ENCODE measurements at regions not wholly inside any gene's neighbourhood (a gene's known extent, or its start where the extent isn't known, plus 50 kb on each side); places are given as distances from the start of the nearest gene placed in this dataset.
"Not testable (repeated sequence)": the region's sequence is repeated elsewhere in the genome, so short reads cannot be mapped to it uniquely, and the experiment has no call there.

DNA sequence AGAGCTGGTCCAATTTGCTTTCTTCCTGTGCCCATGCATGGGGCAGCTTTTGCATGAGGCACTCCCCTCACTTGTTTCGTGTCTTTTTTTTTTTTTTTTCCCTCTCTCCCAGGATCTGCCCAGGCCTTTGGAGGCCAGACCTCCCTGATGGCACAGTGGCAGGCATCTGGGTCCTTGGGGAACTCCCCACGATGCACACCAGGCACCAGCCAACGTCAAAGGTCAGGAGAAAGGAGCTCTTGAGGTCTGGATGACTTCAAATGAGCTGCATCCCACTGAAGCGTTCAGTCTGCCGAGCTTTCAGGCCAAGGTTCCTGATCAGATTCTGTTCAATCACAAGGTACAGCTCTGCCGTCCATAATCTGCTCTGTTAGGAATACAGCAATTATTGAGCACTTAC is 97.2 kb upstream of the CARD11 start:
- Histone ChIP-seq H3K18ac (ENCODE audit: low read length) (no peak overlapping the region), H3K4ac (ENCODE audit: low read depth, low read length) (no peak overlapping the region), H3K23ac (ENCODE audit: low read length) (no peak overlapping the region), H3K36me3 (ENCODE audit: control insufficient read depth, insufficient read depth, low read length) (no peaks in the 10 kb centered on the region), H3K79me2 (ENCODE audit: control insufficient read depth, insufficient read depth, low read length) (no peaks in the 10 kb centered on the region), H3K27ac (ENCODE audit: low read depth, low read length) (no peak overlapping the region), H3K9ac (ENCODE audit: low read length) (no peak overlapping the region), H2BK15ac (replicated peaks; ENCODE audit: low read depth) (no peak overlapping the region), H3K27me3 (ENCODE audit: insufficient read depth, low read length, poor library complexity) (no peaks in the 10 kb centered on the region), H4K8ac (ENCODE audit: low read depth, low read length) (no peak overlapping the region), H2BK5ac (ENCODE audit: low read length) (no peak overlapping the region), H2AK5ac (ENCODE audit: low read length) (no peak overlapping the region), H3K4me1 (ENCODE audit: control insufficient read depth, low read depth, low read length) (no peaks in the 10 kb centered on the region), H3K4me2 (ENCODE audit: low read length) (no peak overlapping the region), H3K4me3 (ENCODE audit: low read length) (no peak overlapping the region), H4K5ac (ENCODE audit: low read length) (no peak overlapping the region), H3K56ac (ENCODE audit: low read length) (no peak overlapping the region), H3K79me1 (ENCODE audit: low read length) (no peaks in the 10 kb centered on the region), H2BK120ac (ENCODE audit: low read depth, low read length) (no peak overlapping the region)
- no peak for DNase-seq
- WGBS (ENCODE audit: extremely low coverage, insufficient coverage, low lambda C conversion rate): no CpG with 5 or more reads among the region's 6 CpGs

DNA sequence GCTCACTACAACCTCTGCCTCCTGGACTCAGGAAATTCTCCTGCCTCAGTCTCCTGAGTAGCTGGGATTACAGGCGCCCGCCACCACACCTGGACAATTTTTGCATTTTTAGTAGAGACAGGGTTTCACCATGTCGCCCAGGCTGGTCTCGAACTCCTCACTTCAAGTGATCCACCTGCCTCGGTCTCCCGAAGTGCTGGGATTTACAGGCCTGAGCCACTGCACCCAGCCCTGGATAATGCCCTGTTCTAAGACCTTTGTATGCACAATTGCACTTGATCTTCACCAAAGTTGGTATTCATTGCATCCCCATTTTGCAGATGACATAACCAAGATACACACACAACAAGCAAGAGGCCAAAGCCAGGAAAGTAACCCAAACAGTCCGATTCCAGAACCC is 97.7 kb upstream of the CARD11 start:
- Histone ChIP-seq H3K27ac (ENCODE audit: low read depth, low read length) (no peak overlapping the region), H3K4me3 (ENCODE audit: low read length) (no peak overlapping the region), H2BK5ac (ENCODE audit: low read length) (no peak overlapping the region), H3K79me1 (ENCODE audit: low read length) (no peaks in the 10 kb centered on the region), H3K36me3 (ENCODE audit: control insufficient read depth, insufficient read depth, low read length) (no peaks in the 10 kb centered on the region), H3K9ac (ENCODE audit: low read length) (no peak overlapping the region), H3K79me2 (ENCODE audit: control insufficient read depth, insufficient read depth, low read length) (no peaks in the 10 kb centered on the region), H4K5ac (ENCODE audit: low read length) (no peak overlapping the region), H3K56ac (ENCODE audit: low read length) (no peak overlapping the region), H3K23ac (ENCODE audit: low read length) (no peak overlapping the region), H3K4ac (ENCODE audit: low read depth, low read length) (no peak overlapping the region), H3K27me3 (ENCODE audit: insufficient read depth, low read length, poor library complexity) (no peaks in the 10 kb centered on the region), H3K4me2 (ENCODE audit: low read length) (no peak overlapping the region), H2AK5ac (ENCODE audit: low read length) (no peak overlapping the region), H2BK15ac (replicated peaks; ENCODE audit: low read depth) (no peak overlapping the region), H4K8ac (ENCODE audit: low read depth, low read length) (no peak overlapping the region), H3K18ac (ENCODE audit: low read length) (no peak overlapping the region), H2BK120ac (ENCODE audit: low read depth, low read length) (no peak overlapping the region), H3K4me1 (ENCODE audit: control insufficient read depth, low read depth, low read length) (no peaks in the 10 kb centered on the region)
- DNase-seq: no peak
- no CpG with 5 or more reads among the region's 7 CpGs for WGBS (ENCODE audit: extremely low coverage, insufficient coverage, low lambda C conversion rate)

DNA sequence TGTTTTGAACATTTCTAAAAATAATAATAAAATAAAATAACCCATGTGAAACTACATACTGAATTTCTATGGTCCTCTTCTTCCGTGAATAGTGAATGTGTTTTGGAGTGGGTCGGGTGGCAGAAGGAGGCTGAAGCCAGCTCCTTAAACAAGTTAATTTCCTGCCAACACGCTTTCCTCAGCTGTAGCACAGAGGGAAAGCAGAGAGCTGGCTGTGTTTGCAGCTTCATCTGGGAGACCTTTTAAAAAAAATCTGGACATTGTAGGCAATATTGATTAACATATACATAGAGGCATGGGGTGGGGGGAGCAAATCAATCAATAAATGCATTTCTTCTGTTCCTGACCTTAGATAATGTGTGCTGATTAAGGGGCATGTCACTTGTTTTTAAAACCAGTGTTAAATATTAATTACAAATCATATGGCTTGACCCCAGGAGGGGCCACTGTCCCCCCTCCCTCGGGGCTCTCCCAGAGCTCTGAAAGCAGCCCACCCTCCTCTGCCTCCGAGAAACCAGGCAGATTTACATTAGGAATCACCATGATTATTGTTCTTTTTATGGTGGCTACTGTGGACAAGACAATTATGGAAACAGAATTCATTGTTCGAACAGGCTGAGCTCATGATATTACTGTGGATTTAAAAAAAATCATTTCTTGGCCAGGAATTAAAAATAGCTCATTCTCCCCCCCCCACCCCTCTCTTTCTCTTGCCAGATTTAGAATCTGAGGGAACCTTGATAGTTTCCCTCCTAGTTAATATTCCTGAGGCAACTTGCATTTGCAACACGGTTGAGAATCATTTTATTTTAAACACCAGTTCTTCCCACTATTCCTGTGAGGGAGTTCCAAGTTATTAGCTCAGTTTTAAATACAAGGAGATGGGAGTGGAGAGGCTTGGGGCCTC is 100.5 kb upstream of the CARD11 start:
- DNase-seq: no peak
- no peak overlapping the region for H3K4me2 ChIP-seq (ENCODE audit: low read length)
- no peaks in the 10 kb centered on the region for H3K79me1 ChIP-seq (ENCODE audit: low read length)
- no peaks in the 10 kb centered on the region for H3K27me3 ChIP-seq (ENCODE audit: insufficient read depth, low read length, poor library complexity)
- no CpG with 5 or more reads among the region's 7 CpGs for WGBS (ENCODE audit: extremely low coverage, insufficient coverage, low lambda C conversion rate)
- no peak overlapping the region for H3K4me3 ChIP-seq (ENCODE audit: low read length)
- H3K27ac ChIP-seq (ENCODE audit: low read depth, low read length): no peak overlapping the region
- no peaks in the 10 kb centered on the region for H3K79me2 ChIP-seq (ENCODE audit: control insufficient read depth, insufficient read depth, low read length)
- no peaks in the 10 kb centered on the region for H3K36me3 ChIP-seq (ENCODE audit: control insufficient read depth, insufficient read depth, low read length)
- H3K4ac ChIP-seq (ENCODE audit: low read depth, low read length): no peak overlapping the region
- H2BK5ac ChIP-seq (ENCODE audit: low read length): no peak overlapping the region
- no peak overlapping the region for H2BK15ac ChIP-seq (replicated peaks; ENCODE audit: low read depth)
- no peak overlapping the region for H2BK120ac ChIP-seq (ENCODE audit: low read depth, low read length)
- no peak overlapping the region for H3K23ac ChIP-seq (ENCODE audit: low read length)
- no peak overlapping the region for H4K5ac ChIP-seq (ENCODE audit: low read length)
- H4K8ac ChIP-seq (ENCODE audit: low read depth, low read length): no peak overlapping the region
- no peak overlapping the region for H3K56ac ChIP-seq (ENCODE audit: low read length)
- no peak overlapping the region for H3K9ac ChIP-seq (ENCODE audit: low read length)
- no peaks in the 10 kb centered on the region for H3K4me1 ChIP-seq (ENCODE audit: control insufficient read depth, low read depth, low read length)
- no peak overlapping the region for H2AK5ac ChIP-seq (ENCODE audit: low read length)
- H3K18ac ChIP-seq (ENCODE audit: low read length): no peak overlapping the region

DNA sequence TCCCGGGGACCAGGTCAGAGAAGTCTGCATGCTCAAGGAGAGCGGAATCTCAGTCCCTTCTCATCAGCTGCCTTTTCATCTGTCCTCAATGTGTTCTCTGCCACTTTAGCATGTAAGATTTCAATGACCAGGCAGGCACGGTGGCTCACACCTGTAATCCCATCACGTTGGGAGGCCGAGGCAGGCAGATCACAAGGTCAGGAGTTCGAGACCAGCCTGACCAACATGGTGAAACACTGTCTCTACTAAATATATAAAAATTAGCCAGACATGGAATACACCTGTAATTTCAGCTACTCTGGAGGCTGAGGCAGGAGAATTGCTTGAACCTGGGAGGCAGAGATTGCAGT is 101.1 kb upstream of the CARD11 start:
- not testable (repeated sequence) for H2AK5ac ChIP-seq (ENCODE audit: low read length); H2BK120ac ChIP-seq (ENCODE audit: low read depth, low read length); H3K4ac ChIP-seq (ENCODE audit: low read depth, low read length); H3K9ac ChIP-seq (ENCODE audit: low read length); H3K79me1 ChIP-seq (ENCODE audit: low read length); H3K4me3 ChIP-seq (ENCODE audit: low read length); H3K79me2 ChIP-seq (ENCODE audit: control insufficient read depth, insufficient read depth, low read length); H3K4me1 ChIP-seq (ENCODE audit: control insufficient read depth, low read depth, low read length); H4K5ac ChIP-seq (ENCODE audit: low read length); H3K27ac ChIP-seq (ENCODE audit: low read depth, low read length); H3K27me3 ChIP-seq (ENCODE audit: insufficient read depth, low read length, poor library complexity); H3K23ac ChIP-seq (ENCODE audit: low read length); H3K18ac ChIP-seq (ENCODE audit: low read length); H4K8ac ChIP-seq (ENCODE audit: low read depth, low read length); H2BK5ac ChIP-seq (ENCODE audit: low read length); H2BK15ac ChIP-seq (replicated peaks; ENCODE audit: low read depth); H3K56ac ChIP-seq (ENCODE audit: low read length); DNase-seq; H3K4me2 ChIP-seq (ENCODE audit: low read length); H3K36me3 ChIP-seq (ENCODE audit: control insufficient read depth, insufficient read depth, low read length)
- WGBS (ENCODE audit: extremely low coverage, insufficient coverage, low lambda C conversion rate): no CpG with 5 or more reads among the region's 6 CpGs

DNA sequence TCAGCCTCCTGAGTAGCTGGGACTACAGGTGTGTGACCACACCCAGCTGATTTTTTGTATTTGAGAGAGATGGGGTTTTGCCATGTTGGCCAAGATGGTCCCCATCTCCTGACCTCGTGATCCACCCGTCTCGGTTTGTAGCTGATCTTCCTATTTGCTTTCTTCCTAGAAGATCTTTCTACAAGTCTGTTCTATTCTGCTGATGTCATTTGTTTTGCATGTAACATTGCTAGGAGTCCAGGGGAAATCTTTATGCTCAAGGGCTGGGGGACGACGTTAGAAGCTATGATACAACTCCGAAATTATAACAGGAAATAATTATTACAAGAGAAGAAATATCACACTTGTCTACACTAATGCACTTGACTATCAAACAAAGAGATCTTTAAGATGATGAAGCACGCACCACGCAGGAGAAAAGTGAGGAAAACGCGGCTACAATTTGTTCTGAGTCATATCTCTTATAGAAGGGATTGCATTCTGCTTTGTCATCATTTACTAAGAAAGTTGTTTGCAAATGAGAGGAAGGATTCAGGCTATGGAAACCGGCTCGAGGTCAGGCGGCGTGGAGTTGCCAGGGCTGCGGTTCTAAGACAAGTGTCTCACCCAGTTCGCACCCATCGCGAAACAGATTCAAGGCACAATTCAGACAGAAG is 103.0 kb upstream of the CARD11 start:
- no peaks in the 10 kb centered on the region for H3K79me2 ChIP-seq (ENCODE audit: control insufficient read depth, insufficient read depth, low read length)
- no peak overlapping the region for H3K4me2 ChIP-seq (ENCODE audit: low read length)
- H3K9ac ChIP-seq (ENCODE audit: low read length): no peak overlapping the region
- no peak overlapping the region for H2BK120ac ChIP-seq (ENCODE audit: low read depth, low read length)
- no peak overlapping the region for H4K8ac ChIP-seq (ENCODE audit: low read depth, low read length)
- WGBS (ENCODE audit: extremely low coverage, insufficient coverage, low lambda C conversion rate): no CpG with 5 or more reads among the region's 18 CpGs
- no peak overlapping the region for H2BK15ac ChIP-seq (replicated peaks; ENCODE audit: low read depth)
- no peak overlapping the region for H3K27ac ChIP-seq (ENCODE audit: low read depth, low read length)
- H3K23ac ChIP-seq (ENCODE audit: low read length): no peak overlapping the region
- H3K27me3 ChIP-seq (ENCODE audit: insufficient read depth, low read length, poor library complexity): no peaks in the 10 kb centered on the region
- H3K18ac ChIP-seq (ENCODE audit: low read length): no peak overlapping the region
- no peak overlapping the region for H3K56ac ChIP-seq (ENCODE audit: low read length)
- no peak overlapping the region for H2BK5ac ChIP-seq (ENCODE audit: low read length)
- no peaks in the 10 kb centered on the region for H3K4me1 ChIP-seq (ENCODE audit: control insufficient read depth, low read depth, low read length)
- H4K5ac ChIP-seq (ENCODE audit: low read length): no peak overlapping the region
- no peak for DNase-seq
- H3K79me1 ChIP-seq (ENCODE audit: low read length): no peaks in the 10 kb centered on the region
- H3K4me3 ChIP-seq (ENCODE audit: low read length): no peak overlapping the region
- no peak overlapping the region for H3K4ac ChIP-seq (ENCODE audit: low read depth, low read length)
- no peaks in the 10 kb centered on the region for H3K36me3 ChIP-seq (ENCODE audit: control insufficient read depth, insufficient read depth, low read length)
- H2AK5ac ChIP-seq (ENCODE audit: low read length): no peak overlapping the region
